ENCODE measurements at regions not wholly inside any gene's neighbourhood (a gene's known extent, or its start where the extent isn't known, plus 50 kb on each side); places are given as distances from the start of the nearest gene placed in this dataset.
"Not testable (repeated sequence)": the region's sequence is repeated elsewhere in the genome, so short reads cannot be mapped to it uniquely, and the experiment has no call there.

DNA sequence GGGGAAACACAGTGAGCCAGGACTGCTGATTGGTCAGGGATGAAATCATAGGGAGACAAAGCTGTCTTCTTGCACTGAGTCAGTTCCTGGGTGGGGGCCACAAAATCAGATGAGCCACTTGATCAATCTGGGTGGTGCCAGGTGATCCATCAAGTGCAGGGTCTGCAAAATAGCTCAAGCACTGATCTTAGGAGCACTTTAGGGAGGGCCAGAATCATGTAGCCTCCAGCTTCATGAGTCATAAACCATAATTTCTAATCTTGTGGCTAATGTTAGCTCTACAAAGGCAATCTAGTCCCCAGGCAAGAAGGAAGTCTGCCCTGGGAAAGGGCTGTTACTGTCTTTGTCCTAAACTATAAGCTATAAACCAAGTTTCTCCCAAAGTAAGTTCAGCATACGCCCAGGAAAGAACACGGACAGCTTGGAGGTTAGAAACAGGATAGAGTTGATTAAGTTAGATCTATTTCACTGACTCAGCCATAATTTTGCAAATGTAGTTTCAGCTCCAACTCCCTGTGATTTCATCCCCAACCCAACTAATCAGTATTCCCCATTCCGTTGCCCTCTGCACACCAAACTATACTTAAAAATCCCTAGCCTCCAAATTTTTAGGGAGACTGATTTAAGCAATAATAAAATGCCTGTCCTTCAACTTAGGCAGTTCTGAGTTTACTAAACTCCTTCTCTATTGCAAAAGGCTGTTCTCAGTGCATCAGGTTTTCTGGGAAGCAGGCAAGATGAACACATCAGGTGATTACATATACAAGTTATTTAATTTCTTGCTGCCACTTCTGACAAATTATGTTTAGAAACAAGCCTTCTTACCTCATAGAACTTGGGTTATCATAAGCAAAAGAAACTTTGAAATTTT lies 226.9 kb upstream of the SPOPL start:
- no peak for FAIRE-seq

DNA sequence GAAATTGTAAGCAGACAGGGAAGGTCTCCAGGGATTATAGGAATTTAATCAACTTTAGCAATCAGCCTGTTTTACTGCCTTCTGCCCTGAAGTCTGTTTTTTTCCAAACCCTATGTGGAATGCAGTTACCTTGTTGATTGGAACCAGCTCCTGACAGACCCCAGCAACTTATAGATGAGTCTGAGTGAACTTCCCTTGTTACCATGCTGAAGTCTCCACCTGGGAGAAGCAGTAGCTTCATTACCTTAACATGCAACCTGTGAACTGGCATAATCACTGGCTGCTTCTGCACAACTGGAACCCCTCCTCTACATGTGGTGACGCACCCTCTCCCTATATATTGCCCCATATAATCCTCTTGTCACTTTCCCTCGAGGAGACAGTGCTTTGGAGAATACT lies 226.3 kb upstream of the SPOPL start:
- no peak for FAIRE-seq

DNA sequence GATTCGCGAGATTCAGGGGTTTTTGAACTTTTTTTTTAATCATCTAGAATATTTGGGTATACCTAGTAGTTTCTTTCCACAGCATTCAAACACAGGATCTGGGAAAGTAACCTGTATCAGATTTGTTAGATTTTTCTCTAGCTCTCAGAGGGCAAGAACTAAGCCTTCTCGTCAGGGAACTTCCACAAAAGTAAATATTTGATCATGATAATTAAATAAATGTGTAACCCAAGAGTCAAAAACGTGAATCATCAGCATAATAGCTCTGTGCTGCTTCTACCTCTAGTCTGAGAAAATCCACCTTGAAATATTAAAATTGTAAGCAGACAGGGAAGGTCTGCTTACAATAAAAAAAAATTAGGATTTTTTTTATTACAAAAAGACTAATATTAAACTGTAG lies 225.7 kb upstream of the SPOPL start:
- peak; percentile 98 for FAIRE-seq

DNA sequence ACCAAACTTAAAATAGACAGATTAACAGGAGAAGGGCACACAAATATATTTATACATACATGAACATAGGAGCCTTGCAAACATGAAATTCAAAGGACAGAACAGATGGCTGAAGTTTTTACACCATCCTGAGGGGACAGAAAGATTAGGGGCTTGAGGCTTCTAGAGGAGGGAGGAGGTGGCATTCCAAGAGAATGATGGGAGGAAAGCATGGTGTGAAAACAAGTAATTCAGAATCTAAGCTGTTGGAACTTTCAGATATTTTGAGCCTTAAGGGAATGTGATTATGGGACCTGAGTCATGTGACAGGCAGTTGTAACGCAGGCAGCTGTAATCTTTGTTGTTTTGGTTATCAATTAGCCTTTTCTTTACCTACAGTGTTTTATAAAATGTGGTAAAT lies 225.2 kb upstream of the SPOPL start:
- FAIRE-seq: peak; percentile 24

DNA sequence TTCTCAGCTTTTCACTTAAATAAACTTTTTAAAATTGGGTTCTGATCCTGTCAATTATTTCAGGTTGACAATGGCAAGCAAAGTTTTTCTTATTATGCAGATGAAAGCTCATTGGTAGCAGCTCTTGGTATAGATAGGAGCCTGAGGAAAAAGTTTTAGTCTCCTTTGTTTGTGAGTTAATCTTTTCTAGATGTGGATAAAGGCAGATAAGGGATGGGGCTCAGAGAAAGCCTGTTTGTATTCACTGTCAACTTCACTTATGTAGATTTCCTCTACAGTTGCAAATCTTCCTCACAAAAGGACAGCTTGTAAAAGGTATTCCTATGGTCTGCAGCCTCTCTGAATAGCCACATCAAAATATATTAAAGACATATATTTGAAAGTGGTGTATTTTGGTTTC lies 224.5 kb upstream of the SPOPL start:
- no peak for FAIRE-seq

DNA sequence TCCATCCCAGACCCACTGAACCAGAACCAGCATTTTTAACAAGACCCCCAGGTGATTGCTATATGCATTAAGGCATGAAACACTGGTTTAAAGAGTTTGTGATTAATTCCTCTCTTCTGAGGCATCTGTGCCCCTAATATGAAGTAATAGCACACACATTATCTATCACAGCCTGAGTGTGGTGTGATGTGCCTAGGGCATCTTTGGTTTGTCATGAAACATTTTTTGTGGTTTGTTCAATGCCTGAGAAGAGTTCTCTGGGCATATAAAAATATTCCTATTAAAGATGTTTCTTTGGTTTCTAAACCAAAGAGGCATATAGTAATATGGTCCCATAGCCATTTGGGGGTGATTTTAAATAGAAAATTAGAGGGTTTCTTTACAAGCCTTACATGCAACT lies 221.7 kb upstream of the SPOPL start:
- FAIRE-seq: no peak

DNA sequence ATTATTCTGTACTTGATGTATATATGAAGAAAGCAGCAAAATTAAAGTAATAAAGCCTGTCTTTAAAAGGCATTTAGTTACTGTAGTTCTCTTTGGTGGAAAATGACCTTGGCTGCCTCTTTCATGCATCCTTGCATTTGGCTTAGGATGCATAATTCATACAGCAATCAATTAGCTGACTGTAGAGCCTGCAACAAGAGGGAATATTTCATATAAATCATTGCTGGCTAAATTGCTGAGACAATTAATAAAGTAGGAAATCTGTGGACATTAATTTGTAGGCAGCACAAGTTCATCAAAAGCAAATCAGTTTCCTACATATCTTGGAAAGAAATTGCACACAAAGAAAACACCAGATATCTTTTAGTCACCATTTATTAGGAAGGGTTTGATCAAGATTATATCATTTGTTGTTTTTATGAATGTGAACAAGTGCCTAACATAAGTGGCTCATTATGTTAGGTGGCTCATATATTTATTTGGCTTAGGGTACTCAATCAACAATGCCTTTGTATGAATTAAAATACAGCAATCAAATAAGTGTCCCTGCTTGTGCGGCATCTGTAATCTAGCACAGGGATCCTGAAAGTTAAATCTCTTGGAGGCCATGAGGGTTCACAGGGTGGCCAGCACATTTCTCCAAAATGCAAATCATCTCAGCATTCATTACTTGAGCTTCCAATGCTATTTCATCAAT lies 220.4 kb upstream of the SPOPL start:
- FAIRE-seq: no peak

DNA sequence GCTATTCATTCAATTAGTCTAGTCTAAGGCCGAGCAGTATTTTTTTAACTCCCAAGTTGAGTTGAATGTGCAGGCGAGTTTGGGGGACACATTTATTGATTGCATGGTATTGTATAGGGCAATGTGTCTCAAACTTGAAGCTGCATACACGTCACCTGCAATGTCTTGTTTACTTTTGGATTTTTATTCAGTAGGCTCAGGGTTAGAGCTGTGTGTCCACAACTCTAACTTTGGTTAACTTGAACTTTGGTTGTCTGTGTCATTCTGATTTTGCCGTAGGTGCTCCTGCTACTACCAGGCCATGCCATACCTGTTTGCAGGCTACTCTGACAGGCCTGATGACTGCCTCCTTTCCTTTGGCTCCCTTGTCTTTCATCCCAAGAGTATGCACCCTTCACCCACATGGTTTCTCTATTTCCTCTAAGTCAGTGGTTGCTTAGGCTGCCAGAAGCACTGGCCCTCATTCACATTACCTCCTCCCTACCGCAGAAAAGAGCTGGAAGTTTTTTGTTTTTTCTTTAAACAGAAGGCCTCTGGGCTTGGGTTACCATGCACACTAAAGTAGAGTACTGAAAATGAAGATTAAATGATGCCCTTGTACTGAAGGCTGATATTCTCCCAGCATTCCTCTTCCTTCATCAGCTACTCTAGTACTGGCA lies 219.4 kb upstream of the SPOPL start:
- FAIRE-seq: no peak

DNA sequence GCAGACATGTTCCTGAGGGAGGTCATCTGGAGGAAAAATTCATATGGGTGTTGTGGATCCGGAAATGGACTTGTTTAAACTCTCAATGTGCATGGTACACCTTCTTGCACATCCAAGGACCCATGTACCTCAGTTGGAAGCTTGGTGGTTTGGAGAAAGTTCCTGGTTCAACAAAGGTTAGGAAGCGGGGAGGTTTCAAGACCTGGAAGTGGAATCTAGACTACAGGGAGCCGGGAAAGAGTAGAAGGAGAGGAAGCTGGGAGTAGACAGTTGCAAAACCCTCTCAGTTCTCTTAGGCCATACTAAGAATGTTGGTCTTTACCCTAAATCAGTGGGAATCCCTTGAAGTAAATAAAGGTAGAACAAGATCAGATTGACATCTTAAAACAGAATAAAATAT lies 209.8 kb upstream of the SPOPL start:
- no peak for FAIRE-seq

DNA sequence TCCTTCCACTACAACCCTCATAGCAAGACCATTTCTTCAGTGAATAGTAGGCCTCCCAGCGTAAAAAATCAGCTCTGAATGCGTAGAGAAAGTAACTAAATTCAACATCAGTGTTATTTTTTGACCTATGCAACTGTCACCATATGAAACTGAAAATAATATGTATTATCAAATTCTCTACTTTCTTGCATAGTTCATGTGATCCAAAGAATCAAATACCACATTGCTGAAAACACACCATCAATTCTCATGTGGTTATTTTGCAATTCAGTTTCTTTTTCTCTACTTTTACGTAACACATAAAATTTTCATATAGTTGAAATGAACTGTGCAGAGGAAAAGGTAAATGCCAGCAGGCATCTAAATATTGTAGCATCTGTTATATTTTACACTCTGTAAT lies 208.5 kb upstream of the SPOPL start:
- no peak for FAIRE-seq

DNA sequence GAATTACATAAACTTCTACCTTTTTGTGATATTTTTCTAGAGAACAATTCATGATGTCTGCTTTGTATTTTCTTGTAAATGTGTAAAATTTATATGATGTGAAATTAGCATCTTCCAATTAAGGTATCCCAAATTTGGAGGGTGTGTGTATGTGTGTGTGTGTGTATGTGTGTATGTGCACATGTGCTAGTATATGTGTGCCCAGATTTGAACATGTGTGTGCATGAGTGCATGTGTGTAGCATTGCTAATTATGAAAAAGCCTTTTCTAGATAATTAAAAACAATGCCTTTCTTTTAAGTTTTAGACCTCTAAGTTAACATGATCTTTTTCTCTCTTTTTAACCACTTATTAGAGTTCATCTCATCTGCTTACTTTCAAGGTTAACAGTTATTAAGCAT lies 208.0 kb upstream of the SPOPL start:
- no peak for FAIRE-seq

DNA sequence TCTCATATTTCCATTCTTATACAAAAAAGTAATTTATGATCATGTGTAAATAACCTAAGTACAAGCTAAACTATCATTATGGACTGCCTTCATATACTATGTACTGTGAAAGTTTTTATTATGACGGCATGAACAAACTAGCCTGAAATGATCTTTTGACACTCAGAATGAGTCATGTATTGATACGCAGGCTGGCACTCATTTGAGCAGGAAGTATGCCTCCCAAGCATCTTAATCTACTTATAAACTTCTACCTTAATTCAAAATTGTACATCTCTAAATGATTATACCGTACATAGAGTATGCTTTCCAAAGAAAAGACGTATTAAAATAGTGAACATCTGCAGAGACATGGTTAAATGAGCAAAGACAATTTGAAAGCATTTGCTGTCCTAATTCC lies 207.1 kb upstream of the SPOPL start:
- FAIRE-seq: no peak

DNA sequence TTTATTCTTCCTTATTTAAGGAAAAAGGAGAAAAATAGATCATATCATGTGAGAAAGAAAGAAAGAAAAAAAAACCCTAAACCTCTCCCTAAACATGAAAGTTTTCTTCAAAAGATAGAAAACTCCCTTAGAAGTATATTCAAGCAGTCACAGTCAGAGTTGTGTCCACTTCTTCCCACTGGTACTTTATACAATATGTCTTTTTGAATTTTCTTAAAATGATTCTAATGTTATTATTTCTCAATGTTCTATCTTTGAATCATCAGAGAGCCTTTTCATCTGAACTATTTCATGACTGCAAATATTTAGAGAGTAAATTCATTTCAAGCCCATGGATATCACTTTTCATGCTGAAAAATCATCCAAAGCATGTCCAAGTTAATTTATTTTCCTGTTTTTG lies 205.2 kb upstream of the SPOPL start:
- no peak for FAIRE-seq

DNA sequence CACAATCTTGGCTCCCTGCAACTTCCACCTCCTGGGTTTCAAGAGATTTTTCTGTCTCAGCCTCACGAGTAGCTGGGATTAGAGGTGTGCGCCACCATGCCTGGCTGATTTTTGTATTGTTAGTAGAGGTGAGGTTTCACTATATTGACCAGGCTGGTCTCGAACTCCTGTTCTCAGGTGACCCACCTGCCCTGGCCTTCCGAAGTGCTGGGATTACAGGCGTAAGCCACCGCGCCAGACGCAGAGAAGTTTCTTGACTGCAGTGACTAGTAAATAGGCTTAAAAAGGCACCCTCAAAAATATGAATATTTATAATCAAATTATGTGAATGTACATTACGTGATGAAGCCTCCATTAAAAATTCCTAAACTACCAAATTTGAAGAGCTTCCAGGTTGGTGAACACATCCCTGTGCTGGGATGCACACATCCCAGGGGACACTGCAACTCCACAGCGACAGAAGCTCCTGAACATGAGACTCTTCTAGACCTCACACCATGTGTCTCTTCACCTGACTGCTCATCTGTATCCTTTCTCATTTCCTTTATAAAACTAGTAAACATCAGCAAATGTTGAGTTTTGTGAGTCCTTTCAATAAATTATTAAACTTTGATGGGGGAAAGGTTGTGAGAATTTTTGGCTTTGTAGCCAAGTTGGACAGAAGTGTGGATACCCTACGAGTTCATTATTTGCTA lies 203.3 kb upstream of the SPOPL start:
- no peak for FAIRE-seq

DNA sequence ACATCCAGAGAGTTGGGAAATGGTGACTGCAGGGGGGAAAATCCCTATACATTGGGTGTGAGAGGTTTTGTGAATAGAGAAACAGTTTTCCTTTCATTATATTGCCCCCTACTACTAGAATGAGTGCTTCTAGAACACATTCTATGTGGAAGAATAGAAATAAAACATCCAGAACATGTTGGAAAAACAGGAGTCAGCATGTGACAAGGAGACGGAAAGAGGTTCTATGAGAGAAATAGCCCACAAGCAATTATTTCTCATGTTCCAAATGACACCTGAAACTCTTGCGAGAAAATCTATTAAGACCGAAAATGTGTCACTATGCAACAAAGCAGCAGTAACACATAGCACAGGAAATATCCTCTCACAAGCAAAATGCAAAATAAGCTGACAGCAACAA lies 202.7 kb upstream of the SPOPL start:
- FAIRE-seq: no peak

DNA sequence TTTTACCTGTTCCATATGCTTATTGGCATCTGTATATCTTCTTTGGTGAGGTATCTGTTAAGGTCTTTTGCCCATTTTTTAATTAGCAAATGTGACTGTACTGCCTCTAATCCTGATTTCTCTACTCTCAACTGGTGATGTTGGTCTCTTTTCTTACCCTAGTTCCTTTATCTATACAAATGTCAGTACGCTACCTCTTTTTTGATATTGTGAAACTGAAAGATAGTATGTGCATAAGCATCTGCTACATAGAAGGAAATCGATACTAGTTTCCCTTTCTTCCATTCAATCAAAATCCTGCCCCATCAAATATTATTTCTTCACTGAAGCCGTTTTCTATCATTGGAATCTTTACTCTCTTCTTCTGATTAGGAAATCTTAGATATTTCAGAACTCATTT lies 194.9 kb upstream of the SPOPL start:
- no peak for FAIRE-seq

DNA sequence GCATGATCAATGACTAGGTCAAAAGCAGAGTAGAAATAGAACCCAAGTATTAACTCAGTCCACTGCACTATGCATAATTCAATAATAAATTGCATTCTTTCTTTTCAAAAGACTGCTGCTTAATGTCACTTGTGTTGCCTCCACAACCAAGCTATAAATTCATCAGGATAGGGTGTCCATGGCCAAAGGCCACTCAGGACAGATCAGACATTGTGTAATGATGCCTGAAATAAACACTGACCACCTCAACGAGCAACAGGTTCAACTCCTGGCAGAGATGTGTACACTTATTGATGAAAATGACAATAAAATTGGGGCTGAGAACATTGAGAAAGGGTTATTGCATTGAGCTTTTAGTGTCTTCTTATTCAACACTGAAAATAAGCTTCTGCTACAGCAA lies 194.5 kb upstream of the SPOPL start:
- no peak for FAIRE-seq

DNA sequence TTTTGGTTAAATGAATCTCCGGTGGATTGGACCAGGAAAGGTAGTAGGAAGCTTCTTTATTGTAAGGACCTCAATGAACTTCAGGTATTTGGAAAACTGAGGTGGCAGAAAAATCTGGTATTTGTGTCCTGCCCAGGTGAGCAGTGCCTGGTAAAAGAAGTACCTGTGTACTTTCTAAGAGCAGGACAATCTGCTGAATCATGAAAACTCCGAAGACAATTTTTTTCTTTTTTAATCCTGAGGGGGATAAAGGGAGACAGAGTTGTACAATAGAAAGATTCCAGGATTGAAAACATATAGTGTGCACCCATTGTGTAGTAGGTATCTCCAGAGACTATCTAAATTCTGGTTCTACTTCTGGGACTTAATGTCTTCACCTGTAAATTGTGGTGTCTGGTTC lies 191.8 kb upstream of the SPOPL start:
- FAIRE-seq: no peak

DNA sequence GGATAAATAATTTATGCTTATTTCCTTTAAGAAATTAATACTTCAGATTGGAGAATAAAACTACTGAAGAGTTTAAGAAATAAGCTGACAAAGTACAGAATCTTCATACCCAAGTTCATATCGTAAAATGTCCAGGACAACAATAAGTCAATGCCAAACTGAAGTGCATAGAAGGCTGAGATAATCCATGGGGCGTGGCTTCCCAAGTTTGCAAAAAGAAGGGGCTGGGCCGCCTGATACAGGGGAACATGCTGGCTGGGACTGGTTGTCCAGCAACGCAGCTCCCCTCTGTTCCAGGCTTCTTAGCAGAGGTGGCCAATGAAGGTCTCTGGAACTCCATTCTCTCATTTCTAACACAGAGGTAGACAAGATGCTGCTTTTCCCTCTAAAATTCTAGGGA lies 189.5 kb upstream of the SPOPL start:
- FAIRE-seq: no peak

DNA sequence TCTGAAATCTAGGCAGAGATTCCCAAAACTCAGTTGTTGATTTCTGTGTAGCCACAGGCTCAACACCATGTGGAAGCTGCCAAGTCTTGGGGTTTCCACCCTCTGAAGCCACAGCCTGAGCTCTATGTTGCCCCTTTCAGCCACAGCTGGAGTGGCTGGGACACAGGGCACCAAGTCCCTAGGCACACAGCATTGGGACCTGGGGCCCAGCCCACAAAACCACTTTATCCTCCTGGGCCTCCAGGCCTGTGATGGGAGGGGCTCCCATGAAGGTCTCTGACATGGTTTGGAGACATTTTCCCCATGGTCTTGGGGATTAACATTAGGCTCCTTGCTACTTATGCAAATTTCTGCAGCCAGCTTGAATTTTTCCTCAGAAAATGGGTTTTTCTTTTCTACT lies 186.0 kb upstream of the SPOPL start:
- FAIRE-seq: not testable (repeated sequence)

DNA sequence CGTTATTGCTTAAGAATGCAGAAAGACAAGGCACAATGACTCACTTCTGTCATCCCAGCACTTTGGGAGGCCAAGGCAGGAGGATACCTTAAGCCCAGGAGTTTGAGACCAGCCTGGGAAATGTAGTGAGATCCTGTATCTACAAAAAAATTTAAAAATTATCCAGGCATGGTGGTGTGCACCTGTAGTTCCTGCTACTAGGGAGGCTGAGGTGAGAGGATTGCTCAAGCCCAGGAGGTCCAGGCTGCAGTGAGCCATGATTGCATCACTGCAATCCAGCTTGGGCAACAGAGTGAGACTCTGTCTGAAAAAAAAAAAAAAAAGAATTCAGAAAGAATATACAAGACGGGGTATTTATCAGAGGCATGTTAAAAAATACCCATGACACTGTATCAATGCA lies 182.0 kb upstream of the SPOPL start:
- no peak for FAIRE-seq

DNA sequence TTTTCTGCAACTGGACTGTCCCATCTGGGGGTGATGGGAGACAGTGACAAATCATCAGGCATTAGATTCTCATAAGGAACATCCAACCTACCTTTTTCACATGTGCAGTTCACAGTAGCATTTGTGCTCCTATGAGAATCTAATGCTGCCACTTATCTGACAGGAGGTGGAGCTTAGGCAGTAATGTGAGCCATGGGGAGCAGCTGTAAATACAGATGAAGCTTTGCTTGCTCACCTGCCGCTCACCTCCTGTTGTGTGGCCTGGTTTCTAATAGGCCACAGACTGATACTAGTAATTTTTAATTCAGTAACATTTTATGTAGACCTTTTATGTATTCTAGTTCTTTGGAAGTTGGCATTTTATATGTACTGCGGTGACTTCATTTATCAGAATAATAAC lies 180.1 kb upstream of the SPOPL start:
- no peak for FAIRE-seq

DNA sequence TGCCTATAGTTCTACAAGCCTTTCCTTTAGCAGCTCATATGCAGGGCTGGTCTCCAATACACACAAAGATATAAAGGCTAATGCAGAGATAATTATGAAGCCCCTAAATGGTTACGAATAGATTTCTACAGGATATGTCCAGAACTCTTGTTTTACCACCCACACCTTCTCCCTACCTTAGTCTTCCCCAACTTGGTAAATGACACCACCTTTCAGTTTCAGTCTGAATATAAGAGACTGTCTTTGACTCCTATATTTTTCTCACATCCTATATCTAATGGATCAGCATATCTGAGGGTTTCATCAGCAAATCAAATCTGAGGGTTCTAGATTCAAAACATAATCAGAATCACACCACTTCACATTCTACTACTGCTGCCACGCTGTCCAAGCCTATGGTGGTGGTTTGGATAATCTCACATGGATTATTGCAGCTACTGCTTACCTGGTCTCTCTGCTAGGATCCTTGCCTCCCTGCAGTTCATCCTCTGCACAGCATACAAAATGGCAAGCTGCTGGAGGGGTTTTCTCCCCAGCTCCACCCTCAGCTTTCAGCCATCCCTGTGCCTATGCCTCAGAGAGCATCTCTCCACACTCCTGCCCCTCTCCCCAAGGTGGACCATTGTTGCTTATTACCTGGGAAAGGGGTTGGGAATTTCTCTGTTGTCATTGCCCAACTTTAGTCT lies 178.0 kb upstream of the SPOPL start:
- no peak for FAIRE-seq
